ENCODE measurements at regions not wholly inside any gene's neighbourhood (a gene's known extent, or its start where the extent isn't known, plus 50 kb on each side); places are given as distances from the start of the nearest gene placed in this dataset.

DNA sequence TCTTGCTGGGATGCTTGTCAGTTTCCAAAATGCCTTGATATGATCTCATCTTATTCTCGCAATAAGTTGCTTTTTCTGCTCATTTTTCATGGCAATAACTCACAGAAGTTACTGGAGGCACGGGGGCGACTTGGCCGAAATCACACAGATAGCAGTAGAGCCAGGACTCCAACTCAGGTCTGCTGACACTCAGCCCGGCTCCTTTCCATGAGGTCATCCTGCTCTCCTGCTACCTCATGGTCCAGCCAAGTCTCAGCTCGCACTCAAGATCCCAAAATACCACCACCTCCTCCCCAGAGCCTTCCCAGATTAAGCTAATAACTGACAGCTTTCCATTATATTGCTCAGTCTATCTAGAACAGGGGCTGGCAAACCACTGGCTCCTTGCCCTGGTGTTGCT, 269.5 kb downstream of the MAP2K4 start:
- no peak for DNase-seq (ENCODE audit: low spot score)

DNA sequence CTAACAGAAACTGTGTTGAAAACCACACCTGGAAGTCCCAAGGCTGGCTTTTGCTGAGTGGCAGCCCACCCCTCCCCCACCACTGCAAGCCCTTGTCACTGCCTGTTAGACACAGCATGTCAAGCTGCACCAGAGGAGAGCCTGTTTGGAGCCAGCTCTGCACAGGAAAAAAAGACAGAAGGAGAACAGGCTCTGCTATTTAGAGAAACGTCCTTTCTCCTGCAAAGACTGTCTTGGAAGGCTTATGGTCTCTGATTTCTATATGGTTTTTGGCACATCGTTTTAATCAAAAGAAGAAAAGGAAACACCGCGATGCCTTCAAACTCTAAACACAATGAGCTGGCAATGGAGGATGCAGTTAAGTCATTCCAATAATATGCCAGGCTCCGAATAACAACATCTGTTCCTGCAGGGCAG, 275.5 kb downstream of the MAP2K4 start:
- no peak for DNase-seq (ENCODE audit: low spot score)

DNA sequence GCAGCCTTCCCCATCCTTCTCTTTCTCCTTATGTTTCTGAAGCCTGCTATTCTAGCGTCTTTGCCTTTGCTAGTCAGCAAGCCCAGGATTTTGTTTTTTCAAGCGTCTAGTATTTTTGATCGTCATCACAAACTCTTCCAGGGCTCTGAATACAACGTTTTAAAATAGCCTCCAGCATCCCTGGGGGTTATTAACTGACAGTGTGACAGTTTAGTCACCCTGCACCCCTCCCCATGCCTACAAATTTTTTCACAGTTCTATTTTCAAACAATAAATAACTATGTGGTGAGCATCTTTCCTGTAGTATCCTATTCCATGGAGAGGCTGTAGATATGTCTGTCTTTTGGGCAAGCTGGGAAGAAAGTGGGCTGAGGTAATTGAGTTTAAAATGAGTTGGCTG, 280.9 kb downstream of the MAP2K4 start:
- DNase-seq (ENCODE audit: low spot score): no peak

DNA sequence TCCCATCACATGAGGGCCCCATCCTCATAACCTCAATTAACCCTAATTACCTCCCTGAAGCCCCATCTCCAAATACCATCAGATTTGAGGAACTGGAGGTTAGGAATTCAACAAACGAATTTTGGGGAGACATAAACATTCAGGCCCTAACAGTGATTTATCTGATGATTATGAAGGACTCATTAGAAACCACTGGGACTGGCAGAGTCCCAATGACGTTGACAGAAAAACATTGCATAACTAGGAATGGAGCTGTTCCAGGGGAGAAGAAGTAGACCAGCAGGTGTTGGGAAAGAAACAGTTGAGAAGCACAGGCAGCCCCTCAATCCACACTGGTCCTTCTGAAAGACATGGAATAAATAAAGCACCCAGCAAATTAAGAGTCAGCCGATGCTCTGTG, 282.0 kb downstream of the MAP2K4 start:
- DNase-seq (ENCODE audit: low spot score): no peak

DNA sequence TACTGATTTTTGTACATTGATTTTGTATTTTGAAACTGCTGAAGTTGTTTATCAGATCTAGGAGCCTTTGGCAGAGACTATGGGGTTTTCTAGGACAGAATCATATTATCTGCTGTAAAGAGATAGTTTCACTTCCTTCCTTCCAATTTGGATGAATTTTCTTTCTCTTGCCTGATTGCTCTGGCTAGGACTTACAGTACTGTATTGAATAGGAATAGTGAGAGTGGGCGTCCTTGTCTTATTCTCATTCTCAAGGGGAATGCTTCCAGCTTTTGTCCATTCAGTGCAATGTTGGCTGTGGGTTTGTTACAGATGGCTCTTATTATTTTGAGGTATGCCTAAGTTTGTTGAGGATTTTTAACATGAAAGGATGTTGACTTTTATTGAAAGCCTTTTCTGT, 290.1 kb downstream of the MAP2K4 start:
- no peak for DNase-seq (ENCODE audit: low spot score)

DNA sequence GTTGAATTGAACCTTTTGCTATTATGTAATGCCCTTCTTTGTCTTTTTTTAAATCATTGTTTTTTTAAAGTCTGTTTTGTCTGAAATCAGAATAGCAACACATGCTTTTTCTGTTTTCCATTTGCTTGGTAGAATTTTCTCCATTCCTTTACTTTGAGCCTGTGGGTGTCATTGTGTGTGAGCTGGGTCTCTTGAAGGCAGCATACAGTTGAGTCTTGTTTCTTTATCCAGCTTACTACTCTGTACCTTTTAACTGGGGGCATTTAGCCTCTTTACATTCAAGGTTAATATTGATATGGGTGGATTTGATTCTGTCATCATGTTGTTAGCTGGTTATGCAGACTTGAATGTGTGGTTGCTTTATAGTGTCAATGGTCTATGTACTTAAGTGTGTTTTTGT, 292.0 kb downstream of the MAP2K4 start:
- no peak for DNase-seq (ENCODE audit: low spot score)

DNA sequence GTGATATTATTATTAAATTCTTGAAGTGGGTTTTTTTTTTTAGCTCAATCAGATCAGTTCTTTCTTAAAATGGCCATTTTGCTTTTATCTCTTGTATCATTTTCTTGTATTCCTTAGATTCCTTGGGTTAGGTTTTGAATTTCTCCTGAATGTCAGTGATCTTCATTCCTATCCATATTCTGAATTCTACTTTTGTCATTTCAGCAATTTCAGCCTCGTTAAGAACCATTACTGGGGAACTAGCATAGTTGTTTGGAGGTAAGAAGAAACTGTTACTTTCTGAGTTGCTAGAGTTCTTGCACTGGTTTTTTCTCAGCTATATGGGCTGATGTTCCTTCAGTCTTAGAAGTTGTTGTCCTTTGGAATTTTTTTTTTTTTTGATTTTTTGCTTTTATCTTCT, 293.1 kb downstream of the MAP2K4 start:
- DNase-seq (ENCODE audit: low spot score): no peak

DNA sequence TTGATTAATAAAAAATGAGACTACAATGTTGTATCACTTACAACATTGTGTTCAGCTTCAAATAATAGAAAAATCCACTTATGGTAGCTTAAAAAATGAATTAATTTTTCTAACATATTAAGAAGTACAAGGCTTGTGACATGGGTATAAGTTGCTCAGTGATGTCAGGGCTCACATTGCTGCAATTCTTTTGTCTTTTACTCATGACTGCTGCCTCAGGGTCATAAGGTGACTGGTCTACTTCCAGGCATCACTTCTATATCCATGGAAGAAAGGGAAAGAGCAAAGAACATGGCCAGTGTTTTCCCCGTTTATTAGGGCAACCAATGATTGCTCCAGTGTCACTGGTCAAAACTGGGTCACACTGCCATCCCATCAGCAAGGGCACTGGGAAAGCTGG, 295.3 kb downstream of the MAP2K4 start:
- no peak for DNase-seq (ENCODE audit: low spot score)

DNA sequence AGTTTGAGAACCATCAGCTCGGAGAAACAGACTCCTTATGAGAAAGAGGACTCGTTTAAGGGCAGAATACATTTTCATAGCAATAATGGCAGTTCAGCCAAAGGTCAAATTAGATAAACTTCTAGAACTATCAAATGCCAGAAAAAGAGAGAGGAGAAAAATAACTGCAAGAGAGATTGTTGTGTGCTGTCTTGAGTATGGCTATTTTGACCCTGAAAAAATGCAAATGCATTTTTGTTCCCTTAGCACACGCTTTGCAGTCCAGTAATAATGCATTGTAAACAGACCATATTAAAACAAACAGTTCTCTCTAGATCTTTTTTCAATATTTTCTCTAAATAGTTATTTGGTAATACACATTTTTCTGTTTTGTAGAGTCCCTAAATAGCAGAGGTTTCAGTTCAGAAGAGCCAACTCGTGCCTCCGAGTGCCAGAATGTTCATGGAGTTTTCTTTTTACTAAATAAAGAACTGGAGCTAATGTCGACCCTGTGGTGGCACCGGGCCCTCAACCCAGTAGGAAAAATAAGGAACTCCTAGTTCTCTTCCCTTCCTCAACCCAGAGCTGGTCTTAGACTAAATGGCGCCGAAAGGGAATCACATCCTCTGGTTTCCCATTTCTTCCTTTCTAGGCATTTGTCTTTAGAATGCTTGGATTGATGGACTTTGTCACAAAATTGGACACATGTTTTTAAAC, 298.0 kb downstream of the MAP2K4 start:
- DNase-seq (ENCODE audit: low spot score): no peak

DNA sequence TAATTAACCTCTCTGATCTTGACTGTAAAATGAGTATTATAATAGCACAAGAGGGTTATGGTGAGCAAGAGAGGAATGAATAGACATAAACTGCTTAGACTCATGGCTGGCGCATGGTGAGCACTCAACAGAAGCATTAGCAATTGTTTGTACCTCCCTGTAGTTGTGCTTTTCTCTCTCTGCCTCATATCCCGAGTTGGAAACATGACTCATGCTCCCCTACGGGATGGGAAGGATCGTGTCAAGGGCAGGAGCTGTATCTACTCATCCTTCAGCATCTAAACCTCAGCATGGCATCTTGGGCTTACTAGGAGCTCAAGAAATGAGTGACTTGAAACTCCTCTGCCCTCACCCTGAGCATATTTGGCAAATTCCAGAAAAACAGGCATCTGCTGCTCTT, 299.6 kb downstream of the MAP2K4 start:
- no peak for DNase-seq (ENCODE audit: low spot score)

DNA sequence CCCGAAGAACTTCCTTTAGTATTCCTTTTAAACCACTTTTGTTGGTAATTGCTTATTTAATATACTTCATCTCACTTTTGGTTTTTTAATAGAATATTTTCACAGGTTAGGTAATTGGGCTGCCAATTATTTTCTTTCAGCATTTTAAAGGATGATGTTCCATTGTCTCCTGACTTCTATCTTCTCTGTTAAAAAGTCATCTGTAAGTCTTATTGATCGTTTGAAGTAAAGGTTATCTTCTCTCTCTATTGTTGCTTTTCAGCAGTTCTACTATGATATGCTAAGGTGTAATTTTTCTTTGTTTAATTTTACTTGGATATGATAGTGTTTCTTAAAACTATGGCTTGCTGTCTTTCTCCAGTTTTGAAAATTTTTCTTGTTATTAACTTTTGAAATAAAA, 307.5 kb downstream of the MAP2K4 start:
- no peak for DNase-seq (ENCODE audit: low spot score)

DNA sequence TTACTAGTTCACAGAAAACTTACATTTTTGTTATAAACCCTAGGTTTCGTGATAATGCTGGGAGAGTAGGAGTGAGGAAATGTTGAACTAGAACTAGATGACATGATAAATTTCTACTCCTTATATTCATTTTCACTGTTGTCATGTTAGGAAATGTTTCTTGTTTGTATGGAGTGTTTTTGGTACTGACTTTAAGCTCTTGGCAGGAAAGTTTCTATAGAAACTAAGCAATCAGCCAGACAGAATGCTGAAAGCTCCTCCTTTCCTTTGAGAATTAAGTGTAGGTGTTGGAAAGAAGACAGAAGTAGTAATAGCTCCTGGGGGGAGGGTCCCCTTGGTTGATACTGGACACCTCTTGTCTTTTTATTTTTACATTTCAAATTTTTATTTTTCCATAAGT, 309.8 kb downstream of the MAP2K4 start:
- no peak for DNase-seq (ENCODE audit: low spot score)

DNA sequence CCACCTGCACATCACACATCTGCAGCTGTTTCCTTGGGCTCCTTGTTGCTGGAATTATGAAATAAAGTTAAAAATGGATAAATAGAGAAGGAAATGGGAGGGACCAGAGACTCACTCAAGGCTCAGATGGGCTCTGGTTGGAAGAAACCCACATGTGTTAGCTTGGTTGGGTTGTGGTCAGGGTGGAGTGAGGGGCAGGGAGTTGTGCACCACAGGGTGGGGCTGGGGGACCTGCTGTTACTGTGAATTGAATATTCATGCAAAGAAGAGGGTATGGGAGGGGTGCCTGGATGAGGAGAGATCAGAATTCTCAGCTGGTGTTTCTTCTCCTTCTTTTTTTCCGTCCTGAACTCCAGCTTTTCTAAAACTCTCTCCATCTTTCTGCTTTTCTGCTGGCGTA, 320.7 kb downstream of the MAP2K4 start:
- no peak for DNase-seq (ENCODE audit: low spot score)

DNA sequence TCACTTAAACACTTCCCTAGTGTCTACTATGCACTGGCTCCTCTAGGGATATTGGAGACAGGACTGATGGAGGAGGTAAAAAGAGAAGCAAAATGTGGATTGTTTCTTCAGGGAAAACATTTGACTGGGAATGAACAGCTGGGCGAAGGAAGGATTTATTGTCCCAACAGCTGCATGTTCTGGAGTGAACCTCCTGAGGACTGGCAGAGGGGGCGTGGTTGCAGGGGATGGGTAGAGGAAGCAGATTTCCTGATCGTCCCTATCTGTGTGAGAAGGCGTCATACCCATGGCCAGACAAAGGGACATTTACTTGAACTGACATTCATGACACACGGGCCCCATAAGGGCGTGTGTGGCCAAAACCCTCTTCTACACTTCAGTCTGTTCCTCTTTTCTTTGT, 321.5 kb downstream of the MAP2K4 start:
- no peak for DNase-seq (ENCODE audit: low spot score)

DNA sequence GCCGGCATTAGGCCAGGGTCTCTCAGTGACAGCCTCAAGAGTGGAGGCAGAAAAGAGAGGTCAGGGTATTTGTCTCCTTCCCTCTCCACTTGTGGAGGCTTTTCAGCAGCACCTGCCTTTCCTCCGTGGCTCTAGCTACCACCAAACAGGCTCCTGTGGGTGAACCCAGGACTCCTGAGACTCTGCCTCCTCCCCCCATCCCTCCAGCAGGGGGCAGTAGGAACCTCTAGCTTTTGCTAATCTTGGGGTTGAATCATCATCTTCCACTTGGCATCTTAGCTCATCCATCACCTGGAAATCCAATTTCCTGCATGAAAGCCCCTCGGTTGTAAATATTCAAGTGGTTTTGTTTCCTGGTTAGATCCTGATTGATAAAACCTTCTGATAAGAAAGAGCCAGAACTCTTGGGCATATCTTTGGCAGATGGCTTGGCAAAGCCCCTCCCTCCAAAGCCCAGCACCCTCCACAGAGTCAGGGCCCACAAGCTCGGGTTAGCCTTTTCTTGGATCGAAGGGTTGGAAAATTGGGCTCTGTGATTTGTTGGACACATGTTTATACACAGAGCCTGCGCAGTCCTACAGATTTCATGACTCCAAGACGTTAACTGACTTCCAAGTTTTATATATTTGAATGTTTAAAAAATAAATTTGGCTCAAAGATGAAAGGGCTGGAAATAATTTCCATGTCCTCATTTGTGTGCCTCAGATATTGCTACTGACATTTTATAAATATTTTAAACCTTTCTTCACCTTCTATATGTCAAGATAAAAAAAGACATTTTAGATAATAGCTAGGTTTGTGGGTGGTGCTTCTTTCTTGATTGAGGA, 322.1 kb downstream of the MAP2K4 start:
- DNase-seq (ENCODE audit: low spot score): no peak

DNA sequence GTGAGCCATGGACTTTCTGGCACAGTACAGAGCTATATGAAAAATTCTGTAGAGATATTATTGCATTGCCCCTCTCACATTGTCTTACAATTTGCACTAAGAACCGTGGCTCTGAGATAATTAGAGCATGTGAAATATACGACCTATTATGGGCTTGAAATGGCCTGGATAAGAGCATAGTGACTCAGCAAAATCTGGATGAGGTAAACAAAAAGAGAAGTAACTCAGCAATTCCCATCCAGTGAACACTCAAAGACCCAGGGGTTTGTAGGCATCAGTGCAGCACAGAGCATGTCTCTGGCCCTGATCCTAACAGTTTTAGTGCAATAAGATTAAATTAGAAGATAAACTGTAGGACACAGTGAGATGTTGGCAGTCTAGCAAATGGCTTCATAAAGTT, 317.2 kb upstream of the MYOCD start:
- no peak for DNase-seq (ENCODE audit: low spot score)

DNA sequence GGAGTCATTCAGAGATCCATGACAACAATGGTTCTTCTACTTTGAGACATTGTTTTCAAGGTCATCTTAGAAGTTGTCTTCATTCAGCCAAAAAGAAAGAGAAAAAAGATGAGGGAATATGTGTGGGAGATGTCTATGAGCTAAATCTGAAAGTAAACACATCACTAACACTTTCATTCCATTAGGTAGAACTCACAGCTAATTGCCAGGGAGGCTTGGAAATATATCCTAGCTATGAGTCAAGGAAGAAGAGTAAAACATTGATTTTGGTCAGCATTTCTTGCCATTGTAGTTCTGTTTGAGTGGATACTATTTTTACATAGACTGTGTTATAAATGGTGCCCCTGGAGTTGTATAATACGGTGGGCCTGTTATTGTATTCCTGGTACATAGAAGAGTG, 316.4 kb upstream of the MYOCD start:
- DNase-seq (ENCODE audit: low spot score): no peak

DNA sequence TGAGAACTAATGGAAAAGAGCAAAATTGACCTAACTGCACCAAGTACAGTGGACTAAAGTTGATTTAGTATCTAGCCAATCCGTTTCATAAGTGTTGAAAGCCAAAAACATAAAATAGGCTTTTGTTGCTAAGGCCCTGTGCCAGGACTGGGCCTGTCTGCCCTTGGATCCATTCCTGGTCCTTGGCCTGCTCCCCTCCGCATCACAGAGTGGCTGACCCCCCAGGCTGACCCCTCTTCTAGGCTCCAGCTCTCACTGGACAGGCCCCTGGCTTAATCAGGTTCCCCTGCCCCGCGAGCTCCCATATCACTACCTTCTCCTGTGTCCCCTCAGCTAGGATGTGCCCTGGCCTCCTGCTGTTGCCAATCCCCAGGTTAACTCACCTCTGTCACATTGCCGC, 313.6 kb upstream of the MYOCD start:
- DNase-seq (ENCODE audit: low spot score): no peak

DNA sequence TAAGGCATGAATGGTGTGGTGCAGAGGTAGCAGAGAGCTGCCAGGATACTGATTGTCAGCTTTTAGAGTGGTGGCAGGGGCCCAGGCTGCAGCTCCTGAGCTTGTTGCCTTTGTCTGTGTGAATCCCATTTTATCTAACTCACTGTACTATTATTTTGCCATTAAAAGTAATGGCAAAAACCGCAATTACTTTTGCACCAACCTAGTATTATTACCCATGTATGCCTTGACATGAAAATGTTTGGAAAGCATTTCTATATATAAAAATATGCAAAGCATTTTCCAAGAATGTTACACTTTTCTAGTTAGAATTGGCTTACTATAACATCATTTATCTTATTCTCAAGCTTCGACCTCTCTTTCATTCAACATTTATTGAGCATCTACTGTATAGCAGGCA, 308.1 kb upstream of the MYOCD start:
- DNase-seq (ENCODE audit: low spot score): no peak

DNA sequence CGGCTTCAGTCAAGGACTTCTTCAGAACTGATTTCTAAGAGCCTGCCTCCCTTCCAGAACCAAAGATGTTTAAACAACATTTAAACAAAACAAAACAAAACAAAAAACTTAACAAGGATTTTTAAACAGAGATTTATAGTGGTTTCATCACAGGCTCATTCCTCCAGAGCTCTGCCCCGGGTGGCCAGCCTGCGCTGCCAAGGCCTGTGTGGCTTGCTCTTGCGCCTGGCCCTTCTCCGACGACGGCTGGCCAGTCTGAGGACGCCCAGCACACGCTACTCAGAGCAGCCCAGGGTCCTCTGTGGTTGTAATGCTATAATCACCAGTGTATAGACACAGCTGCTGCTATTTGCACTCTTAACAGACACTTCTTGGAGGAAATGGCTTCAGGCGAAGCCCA, 307.2 kb upstream of the MYOCD start:
- DNase-seq (ENCODE audit: low spot score): no peak

DNA sequence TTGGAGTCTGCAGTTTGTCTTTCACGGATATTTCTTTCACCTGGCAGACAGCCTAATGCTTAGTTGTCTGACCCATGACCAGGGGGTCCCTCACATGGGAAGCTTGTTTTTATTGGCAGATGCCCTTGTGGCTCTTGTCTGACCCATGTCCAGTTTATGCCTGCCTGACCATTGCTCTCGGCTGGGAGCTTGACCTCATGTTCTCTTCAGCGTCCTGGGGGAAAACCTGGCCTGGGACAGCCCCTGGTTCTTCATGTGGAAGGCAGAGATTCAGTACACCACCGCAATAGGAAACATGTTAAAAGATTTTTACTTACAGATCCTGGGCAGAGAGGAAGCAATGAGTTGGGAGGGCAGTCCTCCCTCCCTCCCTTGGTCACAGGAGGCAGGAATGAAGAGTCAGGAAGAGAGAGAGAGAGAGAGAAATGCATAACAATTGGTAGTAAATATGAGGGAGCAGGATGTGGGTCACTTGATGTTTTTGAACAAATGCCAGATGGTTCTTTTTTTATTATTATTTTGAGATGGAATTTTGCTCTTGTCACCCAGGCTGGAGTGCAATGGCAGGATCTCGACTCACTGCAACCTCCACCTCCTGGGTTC, 302.7 kb upstream of the MYOCD start:
- DNase-seq (ENCODE audit: low spot score): no peak

DNA sequence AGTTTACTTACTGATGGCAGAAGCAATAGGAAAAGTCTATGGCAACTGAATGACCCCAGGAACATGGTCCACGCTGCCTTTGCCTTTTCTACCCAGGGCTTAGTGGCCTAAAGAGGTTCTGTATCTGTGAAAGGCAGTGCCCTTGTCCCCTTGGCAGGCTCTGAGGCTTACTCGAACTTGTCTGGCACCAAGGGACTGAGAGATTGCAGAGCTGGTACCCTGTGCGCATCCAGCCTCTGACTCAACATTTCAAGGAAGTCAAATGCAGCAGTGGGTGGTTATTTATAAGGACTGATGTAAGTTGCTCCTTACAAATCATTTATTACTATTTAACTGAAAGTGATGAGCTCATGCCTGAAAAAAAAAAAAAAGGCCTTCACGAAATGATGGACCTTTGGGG, 299.9 kb upstream of the MYOCD start:
- no peak for DNase-seq (ENCODE audit: low spot score)

DNA sequence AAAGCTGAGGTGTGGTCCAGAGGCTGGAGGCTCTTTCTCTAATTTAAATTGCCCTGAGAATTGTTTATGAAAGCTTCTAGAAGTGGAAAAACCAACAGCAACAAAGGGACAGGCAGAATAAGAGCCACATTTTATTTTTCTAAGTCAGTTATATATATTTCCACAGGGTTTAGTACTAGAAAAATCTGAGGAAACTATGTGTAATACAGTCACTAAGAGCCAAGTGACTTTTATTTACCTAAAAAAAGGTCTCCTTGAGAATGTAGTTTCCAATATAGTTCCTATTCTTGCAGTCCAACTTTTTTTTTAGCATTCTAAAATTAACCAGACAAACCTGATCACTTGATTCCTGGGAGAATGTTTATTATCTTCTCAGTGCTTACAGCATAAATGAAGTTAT, 296.6 kb upstream of the MYOCD start:
- no peak for DNase-seq (ENCODE audit: low spot score)

DNA sequence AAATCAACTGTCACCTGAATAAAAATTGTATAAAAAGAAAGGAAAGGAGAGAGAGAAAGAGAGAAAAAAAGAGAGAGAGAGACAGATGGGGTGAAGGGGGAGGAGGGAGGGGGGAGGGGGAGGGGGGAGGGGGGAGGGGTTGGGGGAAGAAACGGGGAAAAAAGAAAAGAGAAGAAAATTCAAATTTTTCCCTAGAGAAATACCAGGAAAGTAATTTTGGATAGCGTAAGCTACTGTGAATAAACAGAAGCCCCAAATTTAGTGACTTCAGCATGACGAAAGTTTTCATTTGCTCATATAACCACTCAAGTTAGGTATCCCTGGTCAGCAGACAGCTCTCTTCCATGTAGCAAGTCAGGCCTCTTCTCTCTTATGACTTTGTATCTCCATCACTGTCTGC, 289.4 kb upstream of the MYOCD start:
- DNase-seq (ENCODE audit: low spot score): no peak

Measured in kidney capillary endothelial cell (primary cell).